OCI-LY3 (cell line): ENCODE measurements at regions not wholly inside any gene's neighbourhood (a gene's known extent, or its start where the extent isn't known, plus 50 kb on each side); places are given as distances from the start of the nearest gene placed in this dataset.

Experiments
- CTCF ChIP-seq: fragments of 200-600, 300-600 bp; sonication (generic); IDR thresholded peaks from 2 replicates; pipeline ENCODE4 v1.5.1; 2014; ENCODE audit warnings: antibody characterized with exemption, low read length, low read depth
- EZH2phosphoT487 ChIP-seq: fragments of 200-600 bp; shearing (Covaris generic); IDR thresholded peaks from 2 replicates; pipeline ENCODE4 v1.6.1; 2018; ENCODE audit warnings: antibody characterized with exemption, mixed run types, low read depth

GRCh38 chr3:140791368-140791767, 113.5 kb downstream of the TRIM42 start:
- TF ChIP-seq CTCF (no peak), EZH2phosphoT487 (no peak)
